Lower lobe of right lung (tissue), 2 donors: ENCODE measurements at regions not wholly inside any gene's neighbourhood (a gene's known extent, or its start where the extent isn't known, plus 50 kb on each side); places are given as distances from the start of the nearest gene placed in this dataset.

Experiments used
- ATAC-seq, 2 donors: fragments of 200-7000 bp; cut with Tn5 transposase; one replicate each; pipeline ENCODE4 v1.9.1; 2020 to 2022; ENCODE audit warnings: mild to moderate bottlenecking in 2 of 2, moderate library complexity in 2 of 2
- DNase-seq: peaks from one replicate; pipeline ENCODE4 v3.0.0-alpha.2; 2020
- H3K27ac ChIP-seq: fragments of 200-600 bp; one replicate; pipeline ENCODE4 v1.8.0; 2022
- H3K27me3 ChIP-seq: fragments of 200-600 bp; one replicate; pipeline ENCODE4 v1.8.0; 2022; ENCODE audit warnings: low read depth
- H3K36me3 ChIP-seq: fragments of 200-600 bp; one replicate; pipeline ENCODE4 v1.8.0; 2022; ENCODE audit warnings: mild to moderate bottlenecking
- H3K4me1 ChIP-seq: fragments of 200-600 bp; one replicate; pipeline ENCODE4 v1.8.0; 2022
- H3K4me3 ChIP-seq: fragments of 200-600 bp; one replicate; pipeline ENCODE4 v1.8.0; 2022; ENCODE audit warnings: mild to moderate bottlenecking
- H3K9me3 ChIP-seq: fragments of 200-600 bp; one replicate; pipeline ENCODE4 v1.8.0; 2022
- intact Hi-C: fragments of 100-400 bp; cut with DNase I; formaldehyde crosslinking; loops from one replicate; pipeline ENCODE4 v1.11.0; 2022
- TF ChIP-seq, protein P1 (sequence below): fragments of 200-600 bp; IDR thresholded peaks from one replicate; pipeline ENCODE4 v1.8.0; 2022; ENCODE audit warnings: antibody characterized with exemption, mild to moderate bottlenecking
- donor health status: DM: no; HTN: yes; CAD: no; lungs with severe emphysema.

DNA sequence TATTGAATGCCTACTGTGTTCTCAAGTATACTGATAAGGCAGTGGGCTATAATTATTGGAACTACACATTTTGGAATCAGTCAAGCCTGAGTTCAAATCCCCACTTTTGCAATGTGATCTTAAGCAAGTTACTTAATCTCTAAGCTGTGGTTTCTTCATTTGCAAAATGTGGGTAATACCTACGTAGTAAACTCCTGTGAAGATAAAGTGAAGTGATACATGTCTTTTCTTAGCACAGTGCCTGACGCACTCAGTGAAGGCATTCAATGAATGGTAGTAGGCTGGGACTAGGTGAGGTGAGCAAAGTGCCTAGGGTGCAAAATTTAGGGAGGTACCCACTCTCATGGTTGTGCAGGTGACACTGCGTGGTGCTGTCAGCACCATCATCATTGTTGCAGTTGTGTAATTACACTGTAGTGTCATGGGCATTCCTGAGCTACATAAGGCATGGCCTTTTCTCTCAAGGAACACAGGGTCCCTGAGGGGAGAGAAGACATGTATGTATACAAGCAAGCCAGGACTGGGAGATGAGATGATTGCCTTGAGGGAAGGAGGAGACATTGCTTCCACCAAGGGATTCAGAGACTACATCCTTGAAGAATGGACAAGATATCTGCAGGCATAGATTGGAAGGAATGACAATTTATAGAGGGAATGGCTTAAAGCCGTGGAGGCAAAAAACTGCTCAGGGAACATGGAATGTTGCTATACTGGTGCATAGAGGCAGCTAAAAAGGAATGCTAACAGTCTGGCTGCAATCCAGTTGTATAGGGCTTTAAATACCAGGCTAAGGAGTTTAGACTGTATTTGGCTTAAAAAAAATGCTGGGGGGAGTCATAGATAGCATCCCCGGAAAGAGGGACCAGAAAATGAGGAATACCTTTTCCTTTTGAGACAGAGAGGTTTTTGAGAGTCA, 129.2 kb upstream of the ARHGAP5 start:
- Histone ChIP-seq H3K9me3 (no peaks in the 10 kb centered on the region), H3K4me1 (peaks cover 9% of the 10 kb centered on the region), H3K36me3 (no peaks in the 10 kb centered on the region), H3K27ac (no peak overlapping the region), H3K4me3 (no peak overlapping the region), H3K27me3 (no peaks in the 10 kb centered on the region)
- ATAC-seq = no peak
- TF ChIP-seq, protein P1, sequence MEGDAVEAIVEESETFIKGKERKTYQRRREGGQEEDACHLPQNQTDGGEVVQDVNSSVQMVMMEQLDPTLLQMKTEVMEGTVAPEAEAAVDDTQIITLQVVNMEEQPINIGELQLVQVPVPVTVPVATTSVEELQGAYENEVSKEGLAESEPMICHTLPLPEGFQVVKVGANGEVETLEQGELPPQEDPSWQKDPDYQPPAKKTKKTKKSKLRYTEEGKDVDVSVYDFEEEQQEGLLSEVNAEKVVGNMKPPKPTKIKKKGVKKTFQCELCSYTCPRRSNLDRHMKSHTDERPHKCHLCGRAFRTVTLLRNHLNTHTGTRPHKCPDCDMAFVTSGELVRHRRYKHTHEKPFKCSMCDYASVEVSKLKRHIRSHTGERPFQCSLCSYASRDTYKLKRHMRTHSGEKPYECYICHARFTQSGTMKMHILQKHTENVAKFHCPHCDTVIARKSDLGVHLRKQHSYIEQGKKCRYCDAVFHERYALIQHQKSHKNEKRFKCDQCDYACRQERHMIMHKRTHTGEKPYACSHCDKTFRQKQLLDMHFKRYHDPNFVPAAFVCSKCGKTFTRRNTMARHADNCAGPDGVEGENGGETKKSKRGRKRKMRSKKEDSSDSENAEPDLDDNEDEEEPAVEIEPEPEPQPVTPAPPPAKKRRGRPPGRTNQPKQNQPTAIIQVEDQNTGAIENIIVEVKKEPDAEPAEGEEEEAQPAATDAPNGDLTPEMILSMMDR = no peak
- intact Hi-C loops = no loop called here
- no peak for DNase-seq

DNA sequence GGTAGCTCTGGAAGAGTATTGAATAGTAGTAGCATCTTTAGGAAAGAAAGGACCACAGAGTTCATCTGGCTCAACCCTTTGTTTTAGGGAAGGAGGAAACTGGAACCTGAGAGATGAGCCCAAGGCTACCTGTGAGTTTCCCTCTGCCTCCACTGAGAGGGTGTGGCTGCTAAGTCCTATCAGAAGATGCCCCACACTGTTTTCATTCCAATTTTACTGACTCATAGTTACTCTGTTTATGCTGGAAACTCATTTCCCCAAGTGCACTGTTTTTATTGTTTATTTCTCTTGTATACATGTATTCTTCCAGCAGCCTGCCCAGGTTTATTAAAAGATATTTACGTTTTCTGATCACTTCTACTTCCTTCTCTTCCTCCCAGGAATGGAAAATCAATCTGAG, 127.4 kb upstream of the ARHGAP5 start:
- H3K4me3 ChIP-seq = no peak overlapping the region
- H3K27me3 ChIP-seq = no peaks in the 10 kb centered on the region
- no peak overlapping the region for H3K27ac ChIP-seq
- no peaks in the 10 kb centered on the region for H3K36me3 ChIP-seq
- H3K9me3 ChIP-seq = no peaks in the 10 kb centered on the region
- DNase-seq = no peak
- TF ChIP-seq, protein P1 = no peak
- peaks cover 9% of the 10 kb centered on the region for H3K4me1 ChIP-seq
- no peak for ATAC-seq
- intact Hi-C loops = no loop called here

DNA sequence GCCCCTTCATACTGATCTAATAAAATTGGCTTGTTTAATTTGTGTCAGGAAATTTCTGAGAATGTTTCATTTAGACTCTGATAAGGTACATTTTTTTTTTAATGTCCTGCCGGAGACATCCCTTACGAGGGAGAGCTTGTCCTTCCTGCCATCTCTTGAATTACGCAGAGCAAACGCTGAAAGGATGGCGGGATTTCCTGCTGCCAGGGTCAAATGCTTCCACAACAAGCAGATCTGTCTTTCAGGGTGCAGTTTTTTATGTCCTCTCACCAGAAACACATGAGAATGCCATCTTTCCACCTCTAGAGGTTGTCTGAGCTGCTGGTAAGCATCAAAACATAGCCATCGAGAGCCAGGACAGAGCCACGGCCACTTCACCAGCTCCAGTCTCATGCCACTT, 126.8 kb upstream of the ARHGAP5 start:
- no peaks in the 10 kb centered on the region for H3K27me3 ChIP-seq
- no peak overlapping the region for H3K27ac ChIP-seq
- H3K36me3 ChIP-seq = no peaks in the 10 kb centered on the region
- no peaks in the 10 kb centered on the region for H3K9me3 ChIP-seq
- DNase-seq = no peak
- ATAC-seq = no peak
- no peak overlapping the region for H3K4me3 ChIP-seq
- TF ChIP-seq, protein P1 = no peak
- peaks cover 9% of the 10 kb centered on the region for H3K4me1 ChIP-seq
- intact Hi-C loops = no loop called here

DNA sequence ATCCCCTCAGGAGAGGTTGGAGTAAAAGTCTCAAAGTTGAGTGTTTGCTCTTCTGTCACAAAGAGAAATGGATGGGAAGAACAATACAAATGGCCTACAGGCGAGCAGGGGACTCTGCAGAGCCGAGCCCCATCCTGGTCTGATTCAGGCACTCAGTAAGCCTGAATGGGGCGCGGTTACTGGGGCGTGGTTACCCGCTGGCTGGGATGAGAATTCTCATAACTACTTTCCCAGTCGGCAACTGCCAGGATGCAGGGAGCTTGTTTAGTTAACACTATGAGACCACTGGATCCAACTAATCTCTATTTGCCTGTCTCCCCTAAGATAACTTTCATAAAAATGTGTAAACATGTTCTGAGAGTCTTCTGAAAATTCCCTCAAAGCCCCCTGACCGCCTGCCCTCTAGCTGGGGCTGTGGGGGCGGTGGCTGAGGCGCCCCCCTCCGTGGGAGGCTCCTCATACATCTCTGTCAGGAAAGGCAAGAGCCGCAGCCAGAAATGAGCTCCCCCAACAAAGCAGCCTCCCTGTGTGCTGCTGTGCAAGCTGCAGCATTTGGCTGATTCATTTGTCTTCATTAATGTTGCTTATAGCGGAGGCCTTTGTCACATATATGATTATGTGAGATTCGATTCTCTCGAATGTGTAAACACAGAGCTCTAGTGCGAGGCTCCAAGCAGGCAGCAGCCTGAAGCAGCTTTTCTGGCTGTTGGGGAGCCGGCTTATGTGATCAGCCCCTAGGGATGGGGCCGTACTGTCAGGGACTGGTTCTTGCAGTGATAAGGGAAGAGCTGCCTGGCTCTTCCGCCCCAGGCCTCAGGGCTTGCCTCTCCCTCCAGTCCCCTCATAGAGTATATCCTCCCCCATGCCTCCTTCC, 126.1 kb upstream of the ARHGAP5 start:
- intact Hi-C loops = no loop called here
- Histone ChIP-seq H3K4me1 (peaks cover 9% of the 10 kb centered on the region), H3K36me3 (no peaks in the 10 kb centered on the region), H3K27ac (no peak overlapping the region), H3K4me3 (no peak overlapping the region), H3K27me3 (no peaks in the 10 kb centered on the region), H3K9me3 (no peaks in the 10 kb centered on the region)
- TF ChIP-seq, protein P1 = no peak
- ATAC-seq (peak; percentile 49 to 57), DNase-seq (no peak)

DNA sequence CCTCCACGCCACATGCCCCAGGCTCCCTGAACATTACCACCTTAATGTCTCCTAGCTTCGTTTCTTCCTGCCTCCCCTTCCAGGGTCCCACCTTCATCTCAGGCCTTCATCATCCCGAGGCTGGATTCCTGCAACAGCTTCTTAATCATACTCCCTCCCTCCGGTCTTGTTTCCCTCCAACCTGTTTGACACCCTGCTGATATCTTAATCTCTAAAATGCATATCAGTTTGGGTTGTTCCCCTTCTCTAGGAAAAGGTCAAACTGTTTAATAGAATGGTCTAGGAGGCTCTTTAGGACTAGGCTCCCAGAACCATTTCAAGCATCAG, 125.5 kb upstream of the ARHGAP5 start:
- intact Hi-C loops = no loop called here
- Histone ChIP-seq H3K27ac (no peak overlapping the region), H3K4me1 (peaks cover 9% of the 10 kb centered on the region), H3K36me3 (no peaks in the 10 kb centered on the region), H3K4me3 (no peak overlapping the region), H3K27me3 (no peaks in the 10 kb centered on the region), H3K9me3 (no peaks in the 10 kb centered on the region)
- ATAC-seq (no peak), DNase-seq (no peak)
- TF ChIP-seq, protein P1 = no peak
